Mononuclear cell (primary cell): ENCODE measurements at regions not wholly inside any gene's neighbourhood (a gene's known extent, or its start where the extent isn't known, plus 50 kb on each side); places are given as distances from the start of the nearest gene placed in this dataset.

Experiments used
- H3K27me3 ChIP-seq: 2 replicates; pipeline ENCODE4 v1.6.0; 2011; ENCODE audit warnings: low read length, control low read depth; ENCODE audit not compliant: insufficient read depth
- H3K4me1 ChIP-seq: 2 replicates; pipeline ENCODE4 v1.5.1; 2011; ENCODE audit warnings: mild to moderate bottlenecking, low read length, control low read depth; ENCODE audit not compliant: insufficient read depth
- H3K4me3 ChIP-seq: 2 replicates; pipeline ENCODE4 v1.5.1; 2011; ENCODE audit warnings: mild to moderate bottlenecking, low read length, moderate library complexity
- H3K9me3 ChIP-seq: 2 replicates; pipeline ENCODE4 v1.5.1; 2011; ENCODE audit warnings: low read depth, mild to moderate bottlenecking, control low read depth, low read length

DNA sequence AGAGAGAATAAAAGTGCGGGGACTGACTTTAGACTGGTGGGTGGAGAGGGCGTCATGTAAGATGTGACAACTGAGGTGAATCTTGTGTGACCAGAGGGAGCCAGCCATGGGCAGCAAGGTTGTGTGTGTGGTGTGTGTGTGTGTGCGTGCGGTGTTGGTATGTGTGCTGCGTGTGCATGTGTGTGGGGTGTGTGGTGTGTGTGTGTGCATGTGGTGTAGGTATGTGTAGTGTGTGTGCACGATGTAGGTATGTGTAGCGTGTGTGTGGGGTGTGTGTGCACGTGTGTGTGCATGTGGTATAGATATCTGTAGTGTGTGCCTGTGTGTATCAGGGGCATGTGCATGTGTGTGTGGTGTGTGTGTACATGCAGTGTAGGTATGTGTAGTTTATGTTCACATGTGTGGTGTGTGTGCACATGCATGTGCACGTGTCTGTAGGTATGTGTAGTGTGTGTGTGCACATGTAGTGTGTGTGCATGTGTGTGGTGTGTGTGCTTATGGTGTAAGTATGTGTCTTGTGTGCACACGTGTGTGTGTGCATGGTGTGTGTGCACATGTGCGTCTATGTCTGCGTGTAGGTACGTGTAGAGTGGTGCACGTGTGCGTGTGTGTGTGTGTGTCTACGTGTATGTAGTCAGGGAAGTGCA, 312.3 kb upstream of the MKI67 start:
- H3K4me3 ChIP-seq = no peak overlapping the region
- H3K9me3 ChIP-seq = no peaks in the 10 kb centered on the region
- no peaks in the 10 kb centered on the region for H3K4me1 ChIP-seq
- H3K27me3 ChIP-seq = no peaks in the 10 kb centered on the region

GRCh38 chr10:128440513-128441160, 314.4 kb upstream of the MKI67 start:
- H3K4me1 ChIP-seq = no peaks in the 10 kb centered on the region
- H3K27me3 ChIP-seq = no peaks in the 10 kb centered on the region
- H3K9me3 ChIP-seq = no peaks in the 10 kb centered on the region
- no peak overlapping the region for H3K4me3 ChIP-seq

DNA sequence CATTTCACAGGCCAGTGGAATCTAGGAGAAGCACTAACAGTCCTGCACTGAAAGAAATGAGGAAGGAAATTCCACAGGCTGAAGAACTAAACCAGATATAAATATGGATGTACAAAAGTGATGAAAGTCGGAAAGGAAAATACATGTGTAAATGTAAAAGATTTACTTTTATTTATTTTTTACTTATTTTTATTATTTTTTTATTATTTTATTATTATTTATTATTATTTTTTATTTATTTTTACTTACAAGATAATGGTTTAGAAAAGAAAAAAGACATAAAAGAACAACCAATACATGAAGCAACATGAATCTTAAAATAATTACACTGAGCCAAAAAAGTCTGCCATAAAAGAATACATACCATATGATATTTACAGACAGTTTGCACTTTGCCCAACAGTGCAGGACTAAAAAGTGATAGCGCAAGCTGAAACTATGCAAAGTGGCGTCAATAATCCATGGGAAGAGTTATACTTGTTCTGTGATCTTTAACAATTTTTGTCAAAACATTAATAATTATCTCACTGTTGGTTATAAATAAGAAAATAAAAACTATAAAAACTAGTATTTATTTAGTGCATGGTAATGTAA, 317.8 kb upstream of the MKI67 start:
- no peaks in the 10 kb centered on the region for H3K27me3 ChIP-seq
- H3K4me3 ChIP-seq = no peak overlapping the region
- H3K9me3 ChIP-seq = no peaks in the 10 kb centered on the region
- no peaks in the 10 kb centered on the region for H3K4me1 ChIP-seq

- Histone ChIP-seq H3K4me3 (no peak overlapping the region), H3K4me1 (no peaks in the 10 kb centered on the region), H3K27me3 (no peaks in the 10 kb centered on the region), H3K9me3 (no peaks in the 10 kb centered on the region)
Measured at GRCh38 chr10:128448796-128449195, 322.6 kb upstream of the MKI67 start.

DNA sequence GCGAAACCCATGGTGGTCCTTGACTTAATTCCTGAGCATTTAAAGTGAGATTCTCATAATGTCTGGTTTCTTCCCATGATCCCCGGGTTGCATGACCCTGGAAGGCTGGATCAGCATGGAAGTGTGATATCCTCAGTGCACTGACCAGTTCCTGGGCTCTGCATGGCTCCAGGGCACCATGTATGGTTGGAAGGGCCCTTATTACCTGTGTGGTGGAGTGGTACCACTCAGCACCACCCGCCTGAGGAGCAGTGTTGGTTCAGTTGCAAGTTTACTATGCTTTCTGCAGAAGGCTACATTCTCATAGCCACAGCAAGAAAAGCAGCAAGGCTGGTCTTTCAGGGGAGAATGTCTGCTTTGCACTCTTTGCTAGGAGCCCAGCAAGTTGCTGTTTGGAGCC, 325.7 kb upstream of the MKI67 start:
- no peaks in the 10 kb centered on the region for H3K9me3 ChIP-seq
- no peaks in the 10 kb centered on the region for H3K4me1 ChIP-seq

GRCh38 chr10:128456271-128456670, 330.0 kb upstream of the MKI67 start:
- Histone ChIP-seq H3K9me3 (no peaks in the 10 kb centered on the region), H3K27me3 (no peaks in the 10 kb centered on the region), H3K4me3 (no peak overlapping the region), H3K4me1 (no peaks in the 10 kb centered on the region)

More for the DNA sequence above, 325.7 kb upstream of the MKI67 start:
- H3K27me3 ChIP-seq = no peaks in the 10 kb centered on the region
- no peak overlapping the region for H3K4me3 ChIP-seq

DNA sequence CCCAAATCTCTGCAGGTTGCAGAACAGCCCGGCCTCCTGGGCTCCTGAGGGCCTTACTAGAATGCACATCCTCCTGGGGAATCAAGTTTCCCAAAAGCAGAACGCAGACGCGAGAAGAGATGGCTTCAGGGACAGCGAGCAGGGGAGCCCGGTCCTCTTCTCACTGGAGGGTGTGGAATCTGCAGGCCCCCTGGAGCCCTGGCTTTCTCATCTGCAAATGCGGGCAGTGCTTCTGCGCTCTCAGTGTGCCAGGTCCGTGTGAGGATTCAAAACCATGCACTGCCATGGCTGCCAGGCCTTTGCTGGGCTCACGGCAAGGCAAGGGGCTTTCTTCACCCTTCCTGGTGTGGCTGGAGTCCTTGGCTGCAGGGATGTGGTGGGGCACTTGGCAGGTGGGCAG, 330.9 kb upstream of the MKI67 start:
- Histone ChIP-seq H3K27me3 (no peaks in the 10 kb centered on the region), H3K4me1 (no peaks in the 10 kb centered on the region), H3K9me3 (no peaks in the 10 kb centered on the region), H3K4me3 (no peak overlapping the region)

DNA sequence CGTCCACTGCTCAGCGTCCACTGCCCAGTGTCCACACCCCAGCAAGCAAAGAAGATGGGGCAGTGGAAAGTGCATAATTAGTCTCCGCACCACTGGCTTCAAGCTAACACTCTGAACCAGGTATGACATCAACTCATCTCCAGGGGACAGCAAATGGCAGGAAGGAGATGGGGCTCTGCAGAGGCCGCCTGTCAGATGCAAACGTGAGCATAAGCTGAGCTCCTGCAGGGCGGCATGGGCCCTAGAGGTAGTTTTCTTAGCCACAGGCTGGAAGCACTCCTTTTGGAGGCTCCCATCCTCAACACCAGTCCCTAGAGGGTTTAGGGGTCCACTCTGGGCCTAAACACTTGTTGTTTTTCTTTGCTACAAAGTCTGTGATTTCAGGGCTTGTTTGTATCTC, 335.8 kb upstream of the MKI67 start:
- Histone ChIP-seq H3K4me3 (no peak overlapping the region), H3K4me1 (no peaks in the 10 kb centered on the region), H3K9me3 (no peaks in the 10 kb centered on the region), H3K27me3 (no peaks in the 10 kb centered on the region)

DNA sequence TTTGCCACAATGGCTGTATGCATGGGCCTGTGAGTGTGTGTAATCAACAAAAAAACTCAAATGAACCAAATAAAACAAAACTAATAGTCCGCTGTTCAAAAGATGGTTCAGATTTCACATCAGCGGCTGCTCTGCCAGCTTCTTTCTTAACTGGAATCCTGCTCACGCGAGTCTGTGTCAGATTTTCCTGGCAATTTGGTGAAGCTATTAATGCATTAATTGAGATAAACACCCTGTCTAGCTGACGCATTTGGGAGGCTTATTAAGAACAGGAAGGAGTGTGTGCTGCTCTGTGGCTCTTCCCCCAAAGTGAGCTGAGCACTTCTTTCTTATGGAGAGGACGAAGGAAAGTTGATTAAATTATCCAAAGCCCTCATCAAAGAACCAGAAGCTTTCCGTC, 336.6 kb upstream of the MKI67 start:
- Histone ChIP-seq H3K27me3 (no peaks in the 10 kb centered on the region), H3K4me3 (no peak overlapping the region), H3K4me1 (no peaks in the 10 kb centered on the region), H3K9me3 (no peaks in the 10 kb centered on the region)

GRCh38 chr10:128463991-128464760, 338.0 kb upstream of the MKI67 start:
- Histone ChIP-seq H3K4me1 (no peaks in the 10 kb centered on the region), H3K4me3 (no peak overlapping the region), H3K9me3 (no peaks in the 10 kb centered on the region), H3K27me3 (no peaks in the 10 kb centered on the region)

- Histone ChIP-seq H3K4me3 (no peak overlapping the region), H3K9me3 (no peaks in the 10 kb centered on the region), H3K27me3 (no peaks in the 10 kb centered on the region), H3K4me1 (no peaks in the 10 kb centered on the region)
Measured at GRCh38 chr10:128465697-128466096, 339.5 kb upstream of the MKI67 start.

DNA sequence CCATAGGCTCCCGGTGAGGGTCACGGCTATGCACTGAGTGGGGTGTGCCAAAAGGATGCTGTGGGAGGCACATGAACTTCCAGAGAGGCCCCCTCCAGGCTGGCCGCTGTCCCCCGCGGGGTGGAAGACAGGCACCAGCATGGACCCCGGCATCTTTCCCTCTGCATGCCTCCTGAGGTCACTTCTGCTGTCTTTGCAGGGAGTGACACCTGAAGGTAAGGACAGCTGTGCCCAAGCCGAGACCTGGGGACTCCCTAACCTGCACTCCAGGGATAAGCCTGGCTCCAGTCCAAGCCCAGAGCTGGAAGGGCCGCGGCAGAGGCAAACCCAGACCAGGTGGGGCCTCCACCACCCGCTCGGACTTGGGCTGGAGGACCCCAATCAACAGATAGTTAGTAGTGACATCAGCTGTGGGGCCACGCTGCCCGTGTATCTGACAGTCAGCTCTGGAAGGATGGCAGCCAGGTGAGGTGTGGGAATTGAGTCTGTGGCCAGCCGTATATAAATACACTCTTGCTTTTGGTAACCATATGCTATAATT, 340.7 kb upstream of the MKI67 start:
- no peaks in the 10 kb centered on the region for H3K27me3 ChIP-seq
- no peaks in the 10 kb centered on the region for H3K4me1 ChIP-seq
- H3K9me3 ChIP-seq = no peaks in the 10 kb centered on the region

GRCh38 chr10:128468462-128468861, 342.2 kb upstream of the MKI67 start:
- Histone ChIP-seq H3K9me3 (no peaks in the 10 kb centered on the region), H3K27me3 (no peaks in the 10 kb centered on the region), H3K4me3 (no peak overlapping the region), H3K4me1 (no peaks in the 10 kb centered on the region)

More for the DNA sequence above, 340.7 kb upstream of the MKI67 start:
- H3K4me3 ChIP-seq = no peak overlapping the region

GRCh38 chr10:128469515-128469914, 343.3 kb upstream of the MKI67 start:
- H3K9me3 ChIP-seq = no peaks in the 10 kb centered on the region

DNA sequence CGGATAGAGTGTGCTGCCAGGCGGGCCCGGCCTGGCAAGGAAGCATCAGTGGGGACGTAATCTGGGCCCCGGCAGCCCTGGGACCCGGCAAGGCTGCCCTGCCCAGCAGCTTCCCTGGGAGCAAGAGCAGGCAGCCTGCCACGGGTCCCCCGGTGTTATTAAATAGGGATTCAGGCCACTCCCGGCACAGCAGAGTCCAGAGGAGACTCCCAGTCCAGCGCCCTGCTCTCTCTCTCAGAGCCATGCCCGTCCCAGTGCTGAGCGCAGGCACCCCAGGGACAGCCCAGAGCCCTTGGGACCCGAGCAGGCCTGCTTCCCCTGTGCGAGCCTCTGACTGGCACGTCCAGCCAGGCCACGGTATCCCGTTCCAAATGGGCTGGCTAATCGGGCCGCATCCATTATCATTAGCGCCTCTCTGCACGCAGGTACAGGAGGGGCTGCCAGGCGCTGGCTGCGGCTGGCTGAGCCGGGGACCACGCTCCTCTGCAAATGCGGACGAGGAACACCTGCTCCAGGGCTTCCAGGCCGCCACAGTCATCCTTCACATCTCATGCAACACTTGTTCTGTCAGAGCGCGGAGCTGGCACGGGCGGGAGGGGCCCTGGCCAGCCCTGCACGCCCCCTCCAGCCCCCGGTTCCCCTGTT, 344.2 kb upstream of the MKI67 start:
- no peaks in the 10 kb centered on the region for H3K27me3 ChIP-seq
- H3K9me3 ChIP-seq = no peaks in the 10 kb centered on the region
- H3K4me1 ChIP-seq = no peaks in the 10 kb centered on the region
- no peak overlapping the region for H3K4me3 ChIP-seq

More at GRCh38 chr10:128469515-128469914, 343.3 kb upstream of the MKI67 start:
- Histone ChIP-seq H3K4me1 (no peaks in the 10 kb centered on the region), H3K27me3 (no peaks in the 10 kb centered on the region), H3K4me3 (no peak overlapping the region)
